Osteoblast (primary cell): ENCODE measurements at regions not wholly inside any gene's neighbourhood (a gene's known extent, or its start where the extent isn't known, plus 50 kb on each side); places are given as distances from the start of the nearest gene placed in this dataset.

Source experiments
- DNase-seq: peaks from one replicate; pipeline ENCODE4 v3.0.0; 2011; ENCODE audit warnings: low spot score, mixed read lengths; ENCODE audit not compliant: insufficient read length; ENCODE audit errors: missing footprints
- H2AFZ ChIP-seq: 2 replicates; pipeline ENCODE4 v1.6.0; 2011; ENCODE audit warnings: mild to moderate bottlenecking, low read length
- H3K27ac ChIP-seq: 2 replicates; pipeline ENCODE4 v1.5.1; 2011; ENCODE audit warnings: mild to moderate bottlenecking, low read depth, low read length, moderate library complexity
- H3K27me3 ChIP-seq: 2 replicates; pipeline ENCODE4 v1.6.0; 2012; ENCODE audit warnings: mild to moderate bottlenecking, control low read depth, inconsistent platforms, low read length, moderate library complexity; ENCODE audit not compliant: insufficient read depth
- H3K36me3 ChIP-seq: 2 replicates; pipeline ENCODE4 v1.5.1; 2011; ENCODE audit warnings: mild to moderate bottlenecking, low read length, control low read depth, moderate library complexity; ENCODE audit not compliant: insufficient read depth
- H3K4me1 ChIP-seq: 2 replicates; pipeline ENCODE4 v1.5.1; 2011; ENCODE audit warnings: mild to moderate bottlenecking, low read length, control low read depth, moderate library complexity; ENCODE audit not compliant: insufficient read depth
- H3K4me2 ChIP-seq: 2 replicates; pipeline ENCODE4 v1.6.0; 2011; ENCODE audit warnings: mild to moderate bottlenecking, low read length; ENCODE audit not compliant: insufficient read depth
- H3K4me3 ChIP-seq: fragments of 200-600 bp; sonication (generic); 3 replicates; pipeline ENCODE4 v1.5.1; 2012; ENCODE audit warnings: mild to moderate bottlenecking, low read length, inconsistent platforms; ENCODE audit not compliant: insufficient read depth
- H3K79me2 ChIP-seq: 2 replicates; pipeline ENCODE4 v1.6.0; 2012; ENCODE audit warnings: mild to moderate bottlenecking, low read length, control low read depth, inconsistent platforms; ENCODE audit not compliant: insufficient read depth
- H3K9me3 ChIP-seq: 2 replicates; pipeline ENCODE4 v1.5.1; 2011; ENCODE audit warnings: low read depth, low read length, control low read depth
- H4K20me1 ChIP-seq: 2 replicates; pipeline ENCODE4 v1.6.0; 2012; ENCODE audit warnings: mild to moderate bottlenecking, low read length, control low read depth; ENCODE audit not compliant: insufficient read depth
- CTCF ChIP-seq: IDR thresholded peaks from 2 replicates; pipeline ENCODE4 v1.5.1; 2011; ENCODE audit warnings: mild to moderate bottlenecking, low read depth, low read length, moderate library complexity; ENCODE audit errors: extremely low read depth

GRCh38 chr11:128135451-128135850 is 451.9 kb downstream of the ETS1 start:
- TF ChIP-seq CTCF: no peak
- H3K4me2 ChIP-seq: no peak overlapping the region
- peak; percentile 14 for DNase-seq

GRCh38 chr11:128133501-128133900 is 453.9 kb downstream of the ETS1 start:
- Histone ChIP-seq H3K36me3 (no peaks in the 10 kb centered on the region), H3K4me3 (no peak overlapping the region), H3K9me3 (no peaks in the 10 kb centered on the region), H3K4me2 (no peak overlapping the region), H3K27ac (no peak overlapping the region), H2AFZ (no peak overlapping the region), H3K4me1 (no peaks in the 10 kb centered on the region), H3K79me2 (no peaks in the 10 kb centered on the region), H3K27me3 (no peaks in the 10 kb centered on the region), H4K20me1 (no peaks in the 10 kb centered on the region)
- DNase-seq: peak; percentile 26
- no peak for TF ChIP-seq CTCF

More at GRCh38 chr11:128135451-128135850, 451.9 kb downstream of the ETS1 start:
- no peak overlapping the region for H3K4me3 ChIP-seq
- H3K79me2 ChIP-seq: no peaks in the 10 kb centered on the region
- H2AFZ ChIP-seq: no peak overlapping the region
- H3K27me3 ChIP-seq: no peaks in the 10 kb centered on the region
- no peak overlapping the region for H3K27ac ChIP-seq
- no peaks in the 10 kb centered on the region for H4K20me1 ChIP-seq
- H3K36me3 ChIP-seq: no peaks in the 10 kb centered on the region
- H3K4me1 ChIP-seq: no peaks in the 10 kb centered on the region
- no peaks in the 10 kb centered on the region for H3K9me3 ChIP-seq

- Histone ChIP-seq H3K4me3 (no peak overlapping the region), H3K4me2 (no peak overlapping the region), H3K79me2 (no peaks in the 10 kb centered on the region), H3K9me3 (no peaks in the 10 kb centered on the region), H3K4me1 (no peaks in the 10 kb centered on the region), H3K27me3 (no peaks in the 10 kb centered on the region), H4K20me1 (no peaks in the 10 kb centered on the region), H3K36me3 (no peaks in the 10 kb centered on the region), H2AFZ (no peak overlapping the region), H3K27ac (no peak overlapping the region)
- no peak for DNase-seq
- TF ChIP-seq CTCF: no peak
Observed at GRCh38 chr11:128130052-128130451, 457.3 kb downstream of the ETS1 start.

GRCh38 chr11:128125723-128126122 is 461.6 kb downstream of the ETS1 start:
- H3K9me3 ChIP-seq: no peaks in the 10 kb centered on the region
- H3K36me3 ChIP-seq: no peaks in the 10 kb centered on the region
- no peaks in the 10 kb centered on the region for H3K4me1 ChIP-seq
- H3K4me3 ChIP-seq: no peak overlapping the region
- no peaks in the 10 kb centered on the region for H3K79me2 ChIP-seq
- H3K4me2 ChIP-seq: no peak overlapping the region
- no peak for TF ChIP-seq CTCF
- H3K27me3 ChIP-seq: no peaks in the 10 kb centered on the region
- no peaks in the 10 kb centered on the region for H4K20me1 ChIP-seq
- DNase-seq: no peak
- no peak overlapping the region for H3K27ac ChIP-seq
- no peak overlapping the region for H2AFZ ChIP-seq
